NCI-H446 (cell line): ENCODE measurements at regions not wholly inside any gene's neighbourhood (a gene's known extent, or its start where the extent isn't known, plus 50 kb on each side); places are given as distances from the start of the nearest gene placed in this dataset.

Experiments used
- DNase-seq, 2 experiments: peaks; one replicate each; lab custom pipeline; 2025; lab: John Stamatoyannopoulos, UW

DNA sequence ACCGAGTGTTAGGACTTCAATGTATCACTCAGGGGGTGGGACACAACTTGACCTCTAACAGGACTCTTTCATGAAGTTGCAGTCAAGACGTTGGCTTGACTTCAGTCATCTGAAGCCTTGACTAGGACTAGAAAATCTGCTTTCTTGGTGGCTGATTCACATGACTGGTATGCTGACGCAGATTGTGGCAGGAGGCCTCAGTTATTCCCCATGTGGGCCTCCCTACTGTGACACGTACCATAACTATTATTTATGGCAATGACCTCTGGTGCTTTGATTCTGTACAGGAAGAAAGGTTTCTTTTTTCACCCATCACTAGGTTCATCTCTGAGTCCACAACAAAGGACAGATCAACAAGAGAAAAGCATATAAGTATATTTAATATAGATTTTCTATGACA, 270.4 kb downstream of the NEDD1 start:
- DNase-seq: no peak

- DNase-seq: no peak
Measured at GRCh38 chr12:97181571-97182265, 274.7 kb downstream of the NEDD1 start.

- no peak for DNase-seq
Measured at GRCh38 chr12:97182769-97183168, 275.7 kb downstream of the NEDD1 start.

DNA sequence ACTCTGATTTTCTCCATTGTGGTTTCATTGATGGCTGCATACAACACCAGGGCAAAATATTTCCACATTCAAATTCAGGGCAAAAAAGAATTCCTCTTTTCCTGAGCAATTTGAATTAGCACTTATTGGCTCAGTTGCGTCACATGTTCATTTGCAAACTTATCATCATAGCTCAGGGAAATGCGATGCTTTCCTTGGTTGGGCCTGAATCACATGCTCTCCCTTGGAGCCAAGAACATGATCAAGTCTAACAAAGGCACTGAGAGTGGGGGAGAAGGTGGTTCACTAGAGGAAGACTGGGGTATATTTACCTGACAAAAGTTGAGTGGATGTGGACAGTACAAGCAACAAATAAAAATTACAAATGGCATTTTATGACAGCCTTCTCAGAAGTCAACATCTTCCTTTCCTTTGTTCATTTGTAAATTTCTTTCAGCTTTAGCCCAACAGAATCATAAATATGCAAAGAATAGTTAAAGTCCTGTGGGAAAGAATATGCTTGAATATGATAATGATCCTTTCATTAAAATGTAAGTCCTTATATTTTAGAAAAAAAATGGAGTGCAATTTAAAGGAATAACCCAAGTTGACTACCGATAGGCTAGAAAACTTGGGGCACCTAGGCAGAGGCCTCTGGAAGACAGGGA, 277.2 kb downstream of the NEDD1 start:
- DNase-seq: no peak

- DNase-seq: no peak
Measured at GRCh38 chr12:97185567-97185966, 277.0 kb upstream of the RMST start.

DNA sequence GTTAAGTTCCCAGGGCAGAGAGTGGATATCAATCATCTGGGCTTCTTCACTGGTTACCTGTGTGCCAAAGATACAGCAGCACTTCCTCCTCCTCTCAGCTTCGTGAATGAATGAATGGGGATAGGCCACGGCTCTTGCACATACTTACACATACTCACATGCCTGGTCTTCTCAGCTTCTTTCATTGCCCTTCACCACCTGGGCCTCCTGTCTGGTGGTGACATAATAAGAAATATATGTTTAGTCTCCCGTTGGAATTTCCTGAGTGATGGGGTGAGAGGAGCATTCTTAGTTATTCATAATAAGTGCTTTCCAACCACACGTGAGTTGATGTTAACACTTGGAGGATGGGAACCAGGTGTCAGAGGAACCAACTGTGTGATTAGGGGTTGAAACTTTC, 268.1 kb upstream of the RMST start:
- no peak for DNase-seq

- DNase-seq: no peak
Measured at GRCh38 chr12:97200181-97200580, 262.4 kb upstream of the RMST start.

GRCh38 chr12:97203408-97203807, 259.2 kb upstream of the RMST start:
- no peak for DNase-seq

GRCh38 chr12:97209997-97210396, 252.6 kb upstream of the RMST start:
- no peak for DNase-seq

GRCh38 chr12:97211416-97211930, 251.1 kb upstream of the RMST start:
- no peak for DNase-seq

- DNase-seq: no peak
Measured at GRCh38 chr12:97216848-97217247, 245.8 kb upstream of the RMST start.

GRCh38 chr12:97222391-97222790, 240.2 kb upstream of the RMST start:
- no peak for DNase-seq

DNA sequence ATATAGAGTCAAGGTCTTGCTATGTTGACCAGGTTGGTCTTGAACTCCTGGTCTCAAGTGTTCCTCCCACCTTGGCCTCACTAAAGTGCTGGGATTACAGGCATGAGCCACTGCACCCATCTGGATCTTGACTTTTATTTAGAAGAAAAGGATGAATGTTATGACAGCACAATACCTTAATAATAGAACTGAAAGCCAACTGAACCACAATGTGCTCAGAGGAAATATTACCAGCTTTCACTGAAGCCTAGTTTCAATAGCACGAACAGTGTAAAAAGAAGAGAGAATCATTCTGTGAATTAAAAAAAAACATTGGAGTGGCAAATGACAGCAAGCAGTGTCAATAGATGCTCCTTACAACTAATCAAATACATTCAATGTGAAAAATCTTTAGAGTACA, 239.2 kb upstream of the RMST start:
- DNase-seq: no peak

- no peak for DNase-seq
Measured at GRCh38 chr12:97229004-97229403, 233.6 kb upstream of the RMST start.

DNA sequence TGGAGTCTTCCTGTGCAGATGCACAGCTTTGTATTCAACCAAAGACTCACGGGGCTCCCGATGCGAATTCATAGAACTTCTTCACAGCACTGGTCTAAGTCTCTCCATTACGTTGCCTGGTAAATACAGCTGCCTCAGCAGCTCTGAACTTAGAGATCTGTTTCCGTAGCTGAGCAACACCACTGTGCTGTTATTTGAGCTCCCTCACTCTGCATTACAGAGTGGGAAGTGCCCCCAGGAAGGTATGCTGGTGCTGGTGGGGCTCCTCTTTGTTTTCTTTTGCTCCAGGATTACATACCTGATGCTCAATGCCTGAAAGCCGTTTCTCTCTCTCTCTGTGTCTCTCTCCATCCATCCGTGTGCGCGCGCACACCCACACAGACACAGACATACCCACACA, 227.5 kb upstream of the RMST start:
- no peak for DNase-seq

DNA sequence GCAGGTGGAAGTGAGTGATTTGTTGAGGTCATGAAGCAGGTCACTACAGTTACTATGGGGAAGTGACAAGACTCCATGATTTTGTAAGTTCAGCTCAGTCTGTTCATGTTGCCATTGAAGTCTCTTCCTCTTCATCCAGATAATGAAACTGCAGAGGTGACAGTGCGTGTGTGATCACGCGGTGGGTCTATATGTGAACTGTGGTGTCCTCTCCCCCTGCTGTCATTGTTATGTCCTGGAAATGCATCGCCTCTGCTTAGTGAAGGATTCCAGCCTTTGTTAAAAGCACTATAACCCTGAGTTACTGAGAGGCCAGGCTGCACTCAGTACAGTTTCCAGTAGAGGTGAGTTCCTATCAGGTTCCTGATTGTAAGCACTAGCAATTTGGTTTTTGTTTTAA, 216.2 kb upstream of the RMST start:
- DNase-seq: no peak

DNA sequence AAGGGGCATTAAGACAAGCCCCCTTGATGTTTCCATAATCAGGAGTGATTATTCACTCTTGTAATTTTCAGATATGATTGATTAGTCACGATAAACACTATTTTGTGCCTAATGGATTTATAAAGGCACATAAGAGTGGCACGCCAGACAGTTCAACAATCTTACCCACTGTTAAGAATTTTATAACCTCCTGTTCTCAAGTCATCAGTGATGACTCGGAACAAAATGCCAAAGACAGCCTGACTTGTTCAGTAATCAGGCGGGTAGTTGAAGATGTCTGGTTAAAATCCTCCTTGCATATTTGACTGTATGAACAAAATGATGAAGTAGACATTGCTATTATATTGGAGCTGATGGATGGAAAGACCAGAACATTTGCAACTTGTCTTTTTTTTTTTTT, 212.1 kb upstream of the RMST start:
- no peak for DNase-seq

GRCh38 chr12:97257726-97258125, 204.9 kb upstream of the RMST start:
- peak; percentile 8 to 93 for DNase-seq

DNA sequence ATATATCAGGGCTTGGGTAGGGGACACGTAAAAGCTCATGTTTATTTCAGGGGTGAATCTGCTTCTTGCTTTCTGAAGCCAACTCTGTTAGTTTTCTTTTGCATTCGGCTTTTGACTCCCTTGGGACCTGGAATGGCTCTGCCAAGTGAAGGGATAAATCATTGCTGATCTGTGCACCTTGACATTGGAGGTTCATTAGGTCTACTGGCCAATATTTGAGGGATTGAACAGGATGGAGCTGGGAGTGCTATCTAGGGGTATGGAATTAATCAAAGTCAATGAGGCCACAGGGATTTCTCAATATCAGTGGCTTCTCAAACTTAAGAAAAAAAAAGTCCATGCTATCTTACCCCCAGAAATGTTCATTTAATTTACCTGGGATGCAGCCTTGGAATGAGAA, 203.5 kb upstream of the RMST start:
- no peak for DNase-seq

DNA sequence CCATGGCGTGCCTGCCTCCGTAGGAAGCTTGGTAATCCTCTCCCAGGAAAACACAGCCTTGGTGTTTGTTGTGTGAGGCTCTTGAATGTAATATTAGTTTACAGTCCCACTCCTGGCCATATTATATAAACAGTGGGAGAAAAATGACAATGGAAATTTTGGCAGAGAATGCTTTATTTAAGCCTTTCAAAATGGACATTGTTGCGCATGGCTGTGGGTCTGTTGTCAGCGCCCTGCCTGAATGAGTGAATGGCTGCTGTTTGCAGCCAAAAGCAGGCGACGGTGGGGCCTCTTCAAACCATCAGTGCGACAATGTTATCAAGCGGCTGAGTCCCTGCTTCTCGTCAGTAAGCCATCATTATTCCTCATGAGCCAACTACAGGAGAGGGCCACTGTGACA, 201.8 kb upstream of the RMST start:
- DNase-seq: no peak

DNA sequence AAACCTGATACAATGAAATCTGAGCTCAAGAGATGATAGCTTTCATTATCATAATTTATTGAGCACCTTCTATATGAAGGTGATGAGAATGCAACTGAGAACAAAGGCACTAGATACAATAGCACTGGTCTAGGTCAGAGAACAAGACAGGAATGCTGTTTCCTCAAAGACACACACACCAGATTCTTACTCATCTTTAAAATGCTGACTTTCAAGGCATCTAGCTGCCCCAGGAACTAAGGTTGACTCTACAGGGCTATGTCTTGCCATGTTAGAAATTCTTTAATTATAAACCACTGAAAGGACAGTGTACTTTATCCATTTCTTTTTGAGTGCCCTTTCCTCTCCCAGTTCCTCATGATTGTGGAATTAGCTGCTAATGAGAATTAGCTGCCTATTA, 195.4 kb upstream of the RMST start:
- DNase-seq: no peak

GRCh38 chr12:97267594-97268202, 194.9 kb upstream of the RMST start:
- DNase-seq: no peak

DNA sequence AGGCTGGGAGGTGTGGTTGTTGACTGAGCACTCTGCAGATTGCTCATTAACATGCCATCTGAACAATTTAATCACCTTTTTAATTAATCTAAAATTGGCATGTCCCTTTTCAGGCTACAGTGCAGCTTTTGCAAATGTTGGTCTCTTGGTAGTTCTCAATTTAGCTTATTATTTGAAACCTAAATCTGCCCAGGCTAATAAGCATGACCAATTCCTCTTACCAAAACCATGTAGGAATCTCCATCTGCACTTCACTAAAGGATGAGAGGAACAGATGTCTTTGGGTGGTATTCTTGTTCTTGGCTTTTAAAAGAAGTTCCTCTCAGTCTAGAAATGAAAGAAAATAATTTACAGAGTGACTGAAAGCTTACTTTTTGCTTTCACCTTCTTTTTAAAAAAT, 190.1 kb upstream of the RMST start:
- DNase-seq: no peak
